LHCN-M2 (cell line): ENCODE measurements at regions not wholly inside any gene's neighbourhood (a gene's known extent, or its start where the extent isn't known, plus 50 kb on each side); places are given as distances from the start of the nearest gene placed in this dataset.
"Not testable (repeated sequence)": the region's sequence is repeated elsewhere in the genome, so short reads cannot be mapped to it uniquely, and the experiment has no call there.

Source experiments
- DNase-seq: peaks from one replicate; pipeline ENCODE4 v3.0.0-alpha.2; 2012; ENCODE audit warnings: low read depth

- DNase-seq = not testable (repeated sequence)
Observed at GRCh38 chrX:133483771-133484170, 68.5 kb upstream of the GPC4 start.

GRCh38 chrX:133482056-133482952 is 67.0 kb upstream of the GPC4 start:
- peak; percentile 0 for DNase-seq

- no peak for DNase-seq
Observed at GRCh38 chrX:133477986-133478385, 62.7 kb upstream of the GPC4 start.

GRCh38 chrX:133475953-133476352 is 60.7 kb upstream of the GPC4 start:
- DNase-seq = no peak

GRCh38 chrX:133475521-133475920 is 60.2 kb upstream of the GPC4 start:
- no peak for DNase-seq

GRCh38 chrX:133474574-133474973 is 59.3 kb upstream of the GPC4 start:
- DNase-seq = no peak

- no peak for DNase-seq
Observed at GRCh38 chrX:133473451-133473850, 58.2 kb upstream of the GPC4 start.

GRCh38 chrX:133468051-133468450 is 52.8 kb upstream of the GPC4 start:
- no peak for DNase-seq

- DNase-seq = no peak
Observed at GRCh38 chrX:133465254-133465653, 50.0 kb upstream of the GPC4 start.
